HEK293 (cell line): ENCODE measurements at regions not wholly inside any gene's neighbourhood (a gene's known extent, or its start where the extent isn't known, plus 50 kb on each side); places are given as distances from the start of the nearest gene placed in this dataset.
A peak's percentile ranks its signal among the peaks of the same experiment; 100 is the strongest.

Experiments
- CTCF ChIA-PET: fragments of 350-600 bp; formaldehyde crosslinking; extraction: SDS; loops from one replicate; lab custom pipeline; 2021; ENCODE audit warnings: antibody characterized with exemption; lab: Yijun Ruan, JAX
- POLR2A ChIA-PET: fragments of 300-600 bp; formaldehyde crosslinking; extraction: SDS; loops from one replicate; lab custom pipeline; 2020; ENCODE audit warnings: antibody characterized with exemption, inconsistent platforms; lab: Yijun Ruan, JAX
- H3K27ac ChIP-seq: fragments of 200-500 bp; sonication (Bioruptor generic); 2 replicates; pipeline ENCODE4 v1.5.1; 2014; ENCODE audit warnings: low read depth, low read length, control low read depth, inconsistent platforms; ENCODE audit errors: extremely low read depth
- H3K36me3 ChIP-seq, 2 experiments: fragments of 200-500 bp in 1 of 2; sonication (Bioruptor generic) in 1 of 2; 1 replicate in 1 of 2; 2 replicates in 1 of 2; pipeline ENCODE4 v1.5.1; 2014 to 2017; ENCODE audit warnings: inconsistent platforms in 2 of 2, low read length in 2 of 2; ENCODE audit not compliant: control insufficient read depth in 2 of 2, insufficient read depth in 1 of 2
- H3K4me1 ChIP-seq: fragments of 200-500 bp; sonication (Bioruptor generic); 2 replicates; pipeline ENCODE4 v1.5.1; 2014; ENCODE audit warnings: mild to moderate bottlenecking, low read length, inconsistent platforms; ENCODE audit not compliant: control insufficient read depth, insufficient read depth
- H3K4me3 ChIP-seq: 2 replicates; pipeline ENCODE4 v1.5.1; 2011; ENCODE audit warnings: low read depth, mild to moderate bottlenecking, control low read depth, low read length, moderate library complexity
- H3K9me3 ChIP-seq: fragments of 200-500 bp; sonication (Bioruptor generic); 2 replicates; pipeline ENCODE4 v1.5.1; 2014; ENCODE audit warnings: low read depth, low read length, inconsistent platforms; ENCODE audit not compliant: control insufficient read depth, insufficient read depth
- KLF9 ChIP-seq: fragments of 450-650 bp; formaldehyde crosslinking; IDR thresholded peaks from 2 replicates; pipeline ENCODE4 v1.5.1; 2016; ENCODE audit warnings: missing biosample characterization, missing genetic modification characterization, low read depth
- PRDM1 ChIP-seq: fragments of 450-650 bp; formaldehyde crosslinking; IDR thresholded peaks from 2 replicates; pipeline ENCODE4; 2016; ENCODE audit warnings: missing biosample characterization, missing genetic modification characterization
- SCRT1 ChIP-seq: fragments of 450-650 bp; formaldehyde crosslinking; IDR thresholded peaks from 2 replicates; pipeline ENCODE4 v1.5.1; 2016; ENCODE audit warnings: missing biosample characterization, missing genetic modification characterization, borderline replicate concordance
- SP7 ChIP-seq: fragments of 450-650 bp; formaldehyde crosslinking; IDR thresholded peaks from 2 replicates; pipeline ENCODE4 v1.5.1; 2016; ENCODE audit warnings: missing biosample characterization, missing genetic modification characterization
- TCF7L2 ChIP-seq: IDR thresholded peaks from 2 replicates; pipeline ENCODE4 v1.6.1; 2011; ENCODE audit warnings: low read depth, mild to moderate bottlenecking, inconsistent platforms, low read length, moderate library complexity, borderline replicate concordance
- ZBTB1 ChIP-seq: fragments of 450-650 bp; formaldehyde crosslinking; IDR thresholded peaks from 2 replicates; pipeline ENCODE4 v1.5.1; 2016; ENCODE audit warnings: missing biosample characterization, missing genetic modification characterization
- ZNF112 ChIP-seq: fragments of 450-650 bp; formaldehyde crosslinking; IDR thresholded peaks from 2 replicates; pipeline ENCODE4 v1.5.0; 2017; ENCODE audit warnings: missing biosample characterization, missing genetic modification characterization
- ZNF121 ChIP-seq: fragments of 450-650 bp; formaldehyde crosslinking; IDR thresholded peaks from 2 replicates; pipeline ENCODE4 v1.5.1; 2016; ENCODE audit warnings: missing biosample characterization, missing genetic modification characterization
- ZNF16 ChIP-seq: fragments of 450-650 bp; formaldehyde crosslinking; IDR thresholded peaks from 2 replicates; pipeline ENCODE4 v1.5.1; 2016; ENCODE audit warnings: low read depth, missing biosample characterization, missing genetic modification characterization
- ZNF223 ChIP-seq: fragments of 450-650 bp; formaldehyde crosslinking; IDR thresholded peaks from 2 replicates; pipeline ENCODE4 v1.5.1; 2016; ENCODE audit warnings: missing biosample characterization, missing genetic modification characterization
- ZNF23 ChIP-seq: fragments of 450-650 bp; formaldehyde crosslinking; IDR thresholded peaks from 2 replicates; pipeline ENCODE4 v1.5.1; 2016; ENCODE audit warnings: missing biosample characterization, missing genetic modification characterization, borderline replicate concordance
- ZNF292 ChIP-seq: fragments of 450-650 bp; formaldehyde crosslinking; IDR thresholded peaks from 2 replicates; pipeline ENCODE4 v1.5.1; 2016; ENCODE audit warnings: low read depth, missing biosample characterization, missing genetic modification characterization, borderline replicate concordance
- ZNF324 ChIP-seq: fragments of 450-650 bp; formaldehyde crosslinking; IDR thresholded peaks from 2 replicates; pipeline ENCODE4 v1.5.1; 2016; ENCODE audit warnings: missing biosample characterization, missing genetic modification characterization
- ZNF391 ChIP-seq: fragments of 450-650 bp; formaldehyde crosslinking; IDR thresholded peaks from 2 replicates; pipeline ENCODE4 v1.5.1; 2016; ENCODE audit warnings: low read depth, missing biosample characterization, missing genetic modification characterization, borderline replicate concordance
- ZNF426 ChIP-seq: fragments of 450-650 bp; formaldehyde crosslinking; IDR thresholded peaks from 2 replicates; pipeline ENCODE4 v1.5.1; 2017; ENCODE audit warnings: missing biosample characterization, missing genetic modification characterization, mild to moderate bottlenecking, inconsistent platforms, moderate library complexity
- ZNF549 ChIP-seq: fragments of 450-650 bp; IDR thresholded peaks from 2 replicates; pipeline ENCODE4 v1.5.1; 2018; ENCODE audit warnings: missing biosample characterization, missing genetic modification characterization, mild to moderate bottlenecking, inconsistent platforms, moderate library complexity
- ZNF654 ChIP-seq: fragments of 450-650 bp; formaldehyde crosslinking; IDR thresholded peaks from 2 replicates; pipeline ENCODE4 v1.5.1; 2016; ENCODE audit warnings: low read depth, missing biosample characterization, missing genetic modification characterization
- ZNF747 ChIP-seq: fragments of 450-650 bp; formaldehyde crosslinking; IDR thresholded peaks from 2 replicates; pipeline ENCODE4 v1.5.1; 2016; ENCODE audit warnings: missing biosample characterization, missing genetic modification characterization
- TF ChIP-seq, protein P1 (sequence below): fragments of 450-650 bp; formaldehyde crosslinking; IDR thresholded peaks from 2 replicates; pipeline ENCODE4 v1.5.1; 2017; ENCODE audit warnings: missing biosample characterization, mild to moderate bottlenecking, missing genetic modification characterization, moderate library complexity
- TF ChIP-seq, protein P2 (sequence below): fragments of 450-650 bp; formaldehyde crosslinking; IDR thresholded peaks from 2 replicates; pipeline ENCODE4 v1.5.1; 2016; ENCODE audit warnings: missing biosample characterization, missing genetic modification characterization
- TF ChIP-seq, protein P3 (sequence below): fragments of 450-650 bp; formaldehyde crosslinking; IDR thresholded peaks from 2 replicates; pipeline ENCODE4 v1.5.1; 2016; ENCODE audit warnings: missing biosample characterization, missing genetic modification characterization, low read depth

DNA sequence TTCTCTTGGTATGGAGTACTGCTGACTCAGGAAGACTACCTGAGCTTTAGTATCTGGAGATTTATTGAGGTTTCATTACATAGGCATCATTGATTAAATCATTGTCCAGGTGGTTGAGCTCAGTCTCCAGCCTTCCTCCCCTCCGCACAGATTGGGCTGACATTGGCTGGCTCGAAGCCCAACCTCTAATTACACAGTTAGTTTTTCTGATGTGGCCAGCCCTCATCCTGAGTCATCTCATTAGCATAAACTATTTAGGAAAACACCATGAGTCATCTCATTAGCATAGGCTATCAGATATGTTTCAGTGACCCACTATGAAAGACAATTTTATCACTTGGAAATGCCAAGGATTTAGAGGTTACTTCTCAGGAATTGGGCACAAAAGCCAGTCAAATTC lies 93.9 kb upstream of the ANKRD50 start (continued):
- TF ChIP-seq, protein P1, sequence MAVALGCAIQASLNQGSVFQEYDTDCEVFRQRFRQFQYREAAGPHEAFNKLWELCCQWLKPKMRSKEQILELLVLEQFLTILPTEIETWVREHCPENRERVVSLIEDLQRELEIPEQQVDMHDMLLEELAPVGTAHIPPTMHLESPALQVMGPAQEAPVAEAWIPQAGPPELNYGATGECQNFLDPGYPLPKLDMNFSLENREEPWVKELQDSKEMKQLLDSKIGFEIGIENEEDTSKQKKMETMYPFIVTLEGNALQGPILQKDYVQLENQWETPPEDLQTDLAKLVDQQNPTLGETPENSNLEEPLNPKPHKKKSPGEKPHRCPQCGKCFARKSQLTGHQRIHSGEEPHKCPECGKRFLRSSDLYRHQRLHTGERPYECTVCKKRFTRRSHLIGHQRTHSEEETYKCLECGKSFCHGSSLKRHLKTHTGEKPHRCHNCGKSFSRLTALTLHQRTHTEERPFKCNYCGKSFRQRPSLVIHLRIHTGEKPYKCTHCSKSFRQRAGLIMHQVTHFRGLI, result peak; percentile 60; the same call in 1 of the 2 replicates
- TF ChIP-seq ZBTB1 (tag by site-specific recombination) (no peak), KLF9 (no peak), ZNF16 (tag by site-specific recombination) (no peak), ZNF112 (tag by site-specific recombination) (no peak), ZNF23 (tag by site-specific recombination) (no peak)

DNA sequence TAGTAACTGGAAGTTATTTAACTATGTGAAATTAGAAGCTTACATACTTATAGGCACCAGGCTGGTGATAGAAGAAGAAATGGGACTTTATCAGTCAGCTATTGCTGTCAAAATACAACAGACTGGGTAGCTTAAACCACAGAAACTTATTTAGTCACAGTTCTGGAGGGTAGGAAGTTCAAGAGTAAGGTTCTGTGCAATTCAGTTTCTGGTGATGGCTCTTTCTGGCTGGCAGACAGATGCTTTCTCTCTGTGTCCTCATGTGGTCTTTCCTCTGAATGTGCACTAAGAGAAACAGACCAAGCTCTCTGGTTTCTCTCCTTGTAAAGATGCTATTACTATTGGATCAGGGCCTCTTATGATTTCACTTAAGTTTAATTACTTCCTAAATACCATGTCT lies 92.1 kb upstream of the ANKRD50 start:
- CTCF ChIA-PET, result interaction anchor here (0.7 kb wide), 1 partner anchor 743 kb away, joined by 3 read pairs; no protein-coding TSS in a partner anchor
- POLR2A ChIA-PET, result no interaction called here
- H3K36me3 ChIP-seq, result no peaks in the 10 kb centered on the region
- no peaks in the 10 kb centered on the region for H3K9me3 ChIP-seq
- TF ChIP-seq SCRT1 (tag by site-specific recombination) (no peak), TCF7L2 (no peak), ZNF324 (tag by site-specific recombination) (no peak), ZNF426 (no peak)
- TF ChIP-seq, protein P2, sequence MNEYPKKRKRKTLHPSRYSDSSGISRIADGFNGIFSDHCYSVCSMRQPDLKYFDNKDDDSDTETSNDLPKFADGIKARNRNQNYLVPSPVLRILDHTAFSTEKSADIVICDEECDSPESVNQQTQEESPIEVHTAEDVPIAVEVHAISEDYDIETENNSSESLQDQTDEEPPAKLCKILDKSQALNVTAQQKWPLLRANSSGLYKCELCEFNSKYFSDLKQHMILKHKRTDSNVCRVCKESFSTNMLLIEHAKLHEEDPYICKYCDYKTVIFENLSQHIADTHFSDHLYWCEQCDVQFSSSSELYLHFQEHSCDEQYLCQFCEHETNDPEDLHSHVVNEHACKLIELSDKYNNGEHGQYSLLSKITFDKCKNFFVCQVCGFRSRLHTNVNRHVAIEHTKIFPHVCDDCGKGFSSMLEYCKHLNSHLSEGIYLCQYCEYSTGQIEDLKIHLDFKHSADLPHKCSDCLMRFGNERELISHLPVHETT (tag by site-specific recombination), result no peak
- H3K4me3 ChIP-seq, result no peak overlapping the region
- no peak overlapping the region for H3K27ac ChIP-seq
- H3K4me1 ChIP-seq, result no peaks in the 10 kb centered on the region

DNA sequence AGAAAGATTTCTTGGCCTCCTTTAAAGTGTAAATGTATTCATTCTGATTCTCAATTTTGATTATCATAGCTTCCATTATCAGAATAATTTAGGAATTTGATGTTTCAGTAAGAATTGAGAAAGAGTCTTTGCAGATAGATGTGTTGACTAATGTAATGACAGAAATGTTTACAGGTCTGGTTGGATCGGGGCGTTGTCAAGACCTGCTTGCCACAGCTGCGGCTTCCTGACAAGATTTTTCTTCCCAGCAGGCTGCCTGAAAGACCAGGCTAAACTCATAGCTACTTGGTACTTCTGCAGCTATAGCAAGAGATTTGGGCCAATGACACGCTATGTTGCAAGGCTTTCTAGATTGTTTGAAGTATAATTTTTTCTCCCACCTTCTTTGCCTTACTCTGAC lies 91.5 kb upstream of the ANKRD50 start:
- Histone ChIP-seq H3K36me3 (no peaks in the 10 kb centered on the region), H3K9me3 (no peaks in the 10 kb centered on the region), H3K4me3 (no peak overlapping the region), H3K4me1 (no peaks in the 10 kb centered on the region), H3K27ac (no peak overlapping the region)
- TF ChIP-seq ZNF654 (tag by site-specific recombination) (no peak), PRDM1 (tag by site-specific recombination) (no peak), ZNF121 (tag by site-specific recombination) (no peak)
- TF ChIP-seq, protein P3, sequence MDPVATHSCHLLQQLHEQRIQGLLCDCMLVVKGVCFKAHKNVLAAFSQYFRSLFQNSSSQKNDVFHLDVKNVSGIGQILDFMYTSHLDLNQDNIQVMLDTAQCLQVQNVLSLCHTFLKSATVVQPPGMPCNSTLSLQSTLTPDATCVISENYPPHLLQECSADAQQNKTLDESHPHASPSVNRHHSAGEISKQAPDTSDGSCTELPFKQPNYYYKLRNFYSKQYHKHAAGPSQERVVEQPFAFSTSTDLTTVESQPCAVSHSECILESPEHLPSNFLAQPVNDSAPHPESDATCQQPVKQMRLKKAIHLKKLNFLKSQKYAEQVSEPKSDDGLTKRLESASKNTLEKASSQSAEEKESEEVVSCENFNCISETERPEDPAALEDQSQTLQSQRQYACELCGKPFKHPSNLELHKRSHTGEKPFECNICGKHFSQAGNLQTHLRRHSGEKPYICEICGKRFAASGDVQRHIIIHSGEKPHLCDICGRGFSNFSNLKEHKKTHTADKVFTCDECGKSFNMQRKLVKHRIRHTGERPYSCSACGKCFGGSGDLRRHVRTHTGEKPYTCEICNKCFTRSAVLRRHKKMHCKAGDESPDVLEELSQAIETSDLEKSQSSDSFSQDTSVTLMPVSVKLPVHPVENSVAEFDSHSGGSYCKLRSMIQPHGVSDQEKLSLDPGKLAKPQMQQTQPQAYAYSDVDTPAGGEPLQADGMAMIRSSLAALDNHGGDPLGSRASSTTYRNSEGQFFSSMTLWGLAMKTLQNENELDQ, result no peak
- POLR2A ChIA-PET, result no interaction called here
- CTCF ChIA-PET, result interaction anchor here (0.7 kb wide), 1 partner anchor 742 kb away, joined by 3 read pairs; no protein-coding TSS in a partner anchor

DNA sequence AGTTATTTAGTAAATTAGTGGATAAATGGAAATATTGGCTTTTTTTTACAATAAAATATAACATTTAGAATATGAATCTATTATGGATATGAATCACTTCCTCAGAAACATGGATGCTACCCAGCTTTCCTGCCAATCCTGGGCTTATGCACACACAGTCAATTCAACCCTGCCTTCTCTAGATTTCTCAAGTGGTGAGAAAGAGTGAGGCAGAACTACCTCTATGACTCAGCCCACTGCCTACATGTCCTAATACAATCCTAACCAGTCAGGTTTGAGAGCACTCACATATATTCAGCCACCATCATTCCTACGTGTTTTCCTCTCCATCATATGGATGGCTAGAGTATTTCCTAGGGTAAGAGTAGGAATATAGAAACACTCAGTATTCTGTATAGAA lies 91.1 kb upstream of the ANKRD50 start:
- ChIA-PET POLR2A (no interaction called here), CTCF (no interaction called here)
- Histone ChIP-seq H3K27ac (no peak overlapping the region), H3K36me3 (no peaks in the 10 kb centered on the region), H3K4me1 (no peaks in the 10 kb centered on the region), H3K9me3 (no peaks in the 10 kb centered on the region), H3K4me3 (no peak overlapping the region)
- TF ChIP-seq ZNF223 (tag by site-specific recombination) (no peak), ZNF747 (tag by site-specific recombination) (no peak), SP7 (no peak), ZNF16 (tag by site-specific recombination) (no peak), ZNF549 (tag by site-specific recombination) (no peak), ZNF292 (no peak), ZNF391 (tag by site-specific recombination) (no peak)
